ENCODE measurements at regions not wholly inside any gene's neighbourhood (a gene's known extent, or its start where the extent isn't known, plus 50 kb on each side); places are given as distances from the start of the nearest gene placed in this dataset.

DNA sequence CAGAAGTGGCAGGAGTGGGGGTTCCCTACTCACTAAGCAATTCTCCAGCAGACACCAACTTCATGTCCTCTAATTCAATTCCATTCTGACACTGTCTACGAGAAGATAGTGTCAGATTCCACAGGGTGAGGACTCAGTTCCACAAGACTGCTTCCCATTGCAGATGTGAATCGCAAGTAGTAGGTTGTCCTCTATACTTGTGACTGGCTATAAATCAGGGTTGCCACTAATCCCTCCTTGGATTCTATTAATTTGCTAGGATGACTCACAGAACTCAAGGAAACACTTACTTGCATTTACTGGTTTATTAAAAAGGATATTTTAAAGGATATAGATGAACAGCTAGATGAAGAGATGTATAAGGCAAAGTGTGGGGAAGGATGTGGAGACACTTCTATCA, 184.1 kb upstream of the ACVR2A start:
- H3K36me3 Mint-ChIP-seq (ENCODE audit: low read depth), result no peaks in the 10 kb centered on the region
- no peak overlapping the region for H3K4me3 Mint-ChIP-seq (ENCODE audit: unreplicated experiment)
- TF ChIP-seq, protein P1, sequence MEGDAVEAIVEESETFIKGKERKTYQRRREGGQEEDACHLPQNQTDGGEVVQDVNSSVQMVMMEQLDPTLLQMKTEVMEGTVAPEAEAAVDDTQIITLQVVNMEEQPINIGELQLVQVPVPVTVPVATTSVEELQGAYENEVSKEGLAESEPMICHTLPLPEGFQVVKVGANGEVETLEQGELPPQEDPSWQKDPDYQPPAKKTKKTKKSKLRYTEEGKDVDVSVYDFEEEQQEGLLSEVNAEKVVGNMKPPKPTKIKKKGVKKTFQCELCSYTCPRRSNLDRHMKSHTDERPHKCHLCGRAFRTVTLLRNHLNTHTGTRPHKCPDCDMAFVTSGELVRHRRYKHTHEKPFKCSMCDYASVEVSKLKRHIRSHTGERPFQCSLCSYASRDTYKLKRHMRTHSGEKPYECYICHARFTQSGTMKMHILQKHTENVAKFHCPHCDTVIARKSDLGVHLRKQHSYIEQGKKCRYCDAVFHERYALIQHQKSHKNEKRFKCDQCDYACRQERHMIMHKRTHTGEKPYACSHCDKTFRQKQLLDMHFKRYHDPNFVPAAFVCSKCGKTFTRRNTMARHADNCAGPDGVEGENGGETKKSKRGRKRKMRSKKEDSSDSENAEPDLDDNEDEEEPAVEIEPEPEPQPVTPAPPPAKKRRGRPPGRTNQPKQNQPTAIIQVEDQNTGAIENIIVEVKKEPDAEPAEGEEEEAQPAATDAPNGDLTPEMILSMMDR (IDR thresholded peaks at IDR 0.05), result no peak
- DNase-seq (ENCODE audit: low spot score), result no peak
- no peaks in the 10 kb centered on the region for H3K9me3 Mint-ChIP-seq (ENCODE audit: low read depth)
- no peaks in the 10 kb centered on the region for H3K4me1 Mint-ChIP-seq (ENCODE audit: low read depth)
- no peak overlapping the region for H3K27ac Mint-ChIP-seq (ENCODE audit: unreplicated experiment)
- H3K27me3 Mint-ChIP-seq (ENCODE audit: low read depth), result peaks cover 6% of the 10 kb centered on the region

DNA sequence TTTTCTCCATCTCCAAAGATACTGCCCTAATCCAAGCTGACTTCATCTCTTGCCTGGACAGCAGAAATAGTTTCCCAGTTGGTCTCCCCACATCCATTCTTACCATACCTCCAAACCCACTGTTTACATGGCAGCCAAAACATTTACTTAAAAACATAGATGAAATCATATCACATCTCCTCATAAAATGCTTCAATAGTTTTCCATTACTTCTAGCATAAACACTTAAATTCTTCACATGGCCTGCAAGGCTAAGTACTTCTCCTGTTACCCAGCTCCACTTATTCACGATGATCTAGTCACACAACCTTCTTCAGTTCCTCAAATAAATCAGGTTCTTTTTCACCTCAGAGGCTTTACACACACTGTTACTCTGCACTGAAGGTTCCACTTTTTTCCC, 185.8 kb upstream of the ACVR2A start:
- Mint-ChIP-seq H3K27ac (ENCODE audit: unreplicated experiment) (no peak overlapping the region), H3K4me1 (ENCODE audit: low read depth) (peaks cover 1% of the 10 kb centered on the region), H3K4me3 (ENCODE audit: unreplicated experiment) (no peak overlapping the region), H3K9me3 (ENCODE audit: low read depth) (no peaks in the 10 kb centered on the region), H3K27me3 (ENCODE audit: low read depth) (peaks cover 6% of the 10 kb centered on the region), H3K36me3 (ENCODE audit: low read depth) (no peaks in the 10 kb centered on the region)
- TF ChIP-seq, protein P1 (IDR thresholded peaks at IDR 0.05), result no peak
- no peak for DNase-seq (ENCODE audit: low spot score)

DNA sequence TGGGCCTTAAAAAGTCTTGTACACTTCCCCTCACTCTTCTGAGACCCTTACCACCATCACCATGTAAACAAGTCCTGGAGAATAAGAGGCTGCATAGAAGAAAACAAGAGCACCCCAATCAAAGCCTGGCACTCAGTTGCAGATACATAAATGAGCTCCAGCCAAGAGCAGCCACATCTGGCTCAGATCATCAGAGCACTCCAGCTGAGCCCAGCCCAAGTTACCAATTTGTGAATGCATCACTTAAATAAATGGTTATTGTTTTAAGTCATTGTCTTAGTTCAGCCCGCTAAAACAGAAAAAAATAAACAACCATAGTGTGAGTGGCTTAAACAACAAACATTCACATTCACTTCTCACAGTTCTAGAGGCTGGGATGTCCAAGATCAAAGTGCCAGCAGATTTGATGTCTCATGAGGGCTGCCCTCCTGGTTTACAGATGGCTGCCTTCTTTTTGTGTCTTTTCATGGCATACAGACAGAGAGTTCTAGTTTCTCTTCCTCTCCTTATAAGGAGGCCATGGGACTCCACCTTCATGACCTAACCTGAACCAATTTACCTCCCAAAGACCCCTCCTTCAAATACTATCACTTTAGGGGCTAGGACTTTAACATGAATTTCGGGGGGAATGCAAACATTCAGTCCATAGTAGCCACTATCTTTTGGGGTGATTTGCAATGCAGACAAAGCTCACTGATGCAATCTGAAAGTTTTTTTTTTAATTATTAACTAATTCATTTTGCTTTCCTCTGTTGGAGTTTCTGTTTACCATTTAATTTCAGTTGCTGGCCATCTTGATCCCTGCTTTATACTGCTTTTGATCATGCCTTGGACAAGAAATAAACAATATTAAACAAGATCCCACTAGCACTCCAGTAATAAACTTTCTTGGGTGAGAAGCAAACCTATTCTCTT, 187.5 kb upstream of the ACVR2A start:
- TF ChIP-seq, protein P1 (IDR thresholded peaks at IDR 0.05), result no peak
- H3K4me3 Mint-ChIP-seq (ENCODE audit: unreplicated experiment), result no peak overlapping the region
- peaks cover 2% of the 10 kb centered on the region for H3K27me3 Mint-ChIP-seq (ENCODE audit: low read depth)
- no peaks in the 10 kb centered on the region for H3K36me3 Mint-ChIP-seq (ENCODE audit: low read depth)
- no peak overlapping the region for H3K27ac Mint-ChIP-seq (ENCODE audit: unreplicated experiment)
- no peak for DNase-seq (ENCODE audit: low spot score)
- peaks cover 16% of the 10 kb centered on the region for H3K4me1 Mint-ChIP-seq (ENCODE audit: low read depth)
- H3K9me3 Mint-ChIP-seq (ENCODE audit: low read depth), result no peaks in the 10 kb centered on the region

DNA sequence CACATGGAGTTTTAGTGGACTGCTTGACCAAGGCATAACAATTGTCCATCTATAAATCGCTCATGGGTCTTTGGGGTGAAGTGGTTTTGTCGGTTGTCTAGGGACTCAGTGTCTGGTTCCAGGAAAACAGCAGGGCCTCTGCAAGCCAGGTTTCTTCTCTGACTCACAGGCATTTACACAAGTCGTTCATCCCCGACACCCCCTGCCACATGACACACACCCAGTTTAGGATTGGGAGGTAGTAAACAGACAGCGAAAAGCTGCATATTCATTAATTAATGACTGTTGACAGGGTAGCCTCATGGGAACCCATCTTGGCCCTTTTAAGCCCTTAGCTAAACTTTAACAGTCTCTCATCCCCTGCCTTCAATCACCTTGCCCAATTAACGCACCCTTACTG, 194.8 kb upstream of the ACVR2A start:
- DNase-seq (ENCODE audit: low spot score), result no peak
- Mint-ChIP-seq H3K36me3 (ENCODE audit: low read depth) (no peaks in the 10 kb centered on the region), H3K4me1 (ENCODE audit: low read depth) (peaks cover 20% of the 10 kb centered on the region), H3K27ac (ENCODE audit: unreplicated experiment) (no peak overlapping the region), H3K9me3 (ENCODE audit: low read depth) (no peaks in the 10 kb centered on the region), H3K4me3 (ENCODE audit: unreplicated experiment) (no peak overlapping the region), H3K27me3 (ENCODE audit: low read depth) (no peaks in the 10 kb centered on the region)
- TF ChIP-seq, protein P1 (IDR thresholded peaks at IDR 0.05), result no peak

DNA sequence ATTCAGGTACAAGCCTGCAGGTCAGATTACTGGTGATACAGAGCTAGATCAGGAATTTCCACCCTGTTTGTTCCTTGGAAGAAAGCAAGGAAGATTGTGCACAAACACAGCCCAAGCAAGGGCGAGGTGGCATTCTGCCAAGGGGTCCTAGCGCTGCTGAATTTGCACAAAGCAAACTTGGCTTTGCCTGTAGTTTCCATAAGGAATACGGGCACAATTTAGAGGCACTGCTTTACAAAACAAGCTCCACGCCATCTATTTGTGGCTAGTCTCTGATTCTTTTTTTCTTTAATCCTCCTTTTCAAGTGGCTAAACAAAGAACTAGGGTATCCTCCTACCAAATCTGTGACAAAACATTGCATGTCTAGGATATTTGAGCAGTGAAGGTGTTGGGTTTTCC, 195.5 kb upstream of the ACVR2A start:
- TF ChIP-seq, protein P1 (IDR thresholded peaks at IDR 0.05), result no peak
- peaks cover 20% of the 10 kb centered on the region for H3K4me1 Mint-ChIP-seq (ENCODE audit: low read depth)
- no peaks in the 10 kb centered on the region for H3K9me3 Mint-ChIP-seq (ENCODE audit: low read depth)
- H3K36me3 Mint-ChIP-seq (ENCODE audit: low read depth), result no peaks in the 10 kb centered on the region
- DNase-seq (ENCODE audit: low spot score), result no peak
- H3K4me3 Mint-ChIP-seq (ENCODE audit: unreplicated experiment), result no peak overlapping the region
- H3K27me3 Mint-ChIP-seq (ENCODE audit: low read depth), result no peaks in the 10 kb centered on the region
- no peak overlapping the region for H3K27ac Mint-ChIP-seq (ENCODE audit: unreplicated experiment)
